Lower leg skin (tissue), 3 donors: ENCODE measurements at regions not wholly inside any gene's neighbourhood (a gene's known extent, or its start where the extent isn't known, plus 50 kb on each side); places are given as distances from the start of the nearest gene placed in this dataset.

ENCODE experiments used
- CTCF ChIP-seq, 3 donors: fragments of 450-650 bp; IDR thresholded peaks; one replicate each; pipeline ENCODE4 v1.5.1; 2016; ENCODE audit warnings: antibody characterized with exemption in 3 of 3, mild to moderate bottlenecking in 3 of 3, moderate library complexity in 2 of 3
- POLR2A ChIP-seq, 2 donors: fragments of 450-650 bp; IDR thresholded peaks; one replicate each; pipeline ENCODE4 v1.6.1; 2016 to 2017; ENCODE audit warnings: antibody characterized with exemption in 2 of 2, mild to moderate bottlenecking in 1 of 2, moderate library complexity in 1 of 2

DNA sequence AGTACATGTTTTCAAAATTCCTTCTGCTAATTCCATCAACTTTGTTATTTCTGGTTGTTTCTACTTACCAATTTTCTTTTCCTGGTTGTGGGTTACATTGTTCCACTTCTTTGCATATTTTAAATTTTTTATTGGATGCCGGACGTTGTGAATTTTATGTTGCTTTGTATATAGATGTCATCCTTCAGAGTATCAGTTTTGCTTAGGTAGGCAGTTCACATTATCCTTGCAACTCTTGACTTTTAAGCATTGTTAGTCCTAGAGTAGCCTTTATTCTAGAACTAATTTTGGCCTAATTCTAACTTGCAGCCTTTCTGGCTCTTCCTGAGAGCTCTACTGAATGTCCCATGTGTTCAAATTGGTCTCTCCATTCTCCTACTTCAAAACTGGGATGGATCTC, 228.7 kb upstream of the MC4R start:
- no peak for TF ChIP-seq CTCF (IDR thresholded peaks at IDR 0.05)
- TF ChIP-seq POLR2A (IDR thresholded peaks at IDR 0.05), result no peak
